ENCODE measurements at regions not wholly inside any gene's neighbourhood (a gene's known extent, or its start where the extent isn't known, plus 50 kb on each side); places are given as distances from the start of the nearest gene placed in this dataset.
A peak's percentile ranks its signal among the peaks of the same experiment; 100 is the strongest.

DNA sequence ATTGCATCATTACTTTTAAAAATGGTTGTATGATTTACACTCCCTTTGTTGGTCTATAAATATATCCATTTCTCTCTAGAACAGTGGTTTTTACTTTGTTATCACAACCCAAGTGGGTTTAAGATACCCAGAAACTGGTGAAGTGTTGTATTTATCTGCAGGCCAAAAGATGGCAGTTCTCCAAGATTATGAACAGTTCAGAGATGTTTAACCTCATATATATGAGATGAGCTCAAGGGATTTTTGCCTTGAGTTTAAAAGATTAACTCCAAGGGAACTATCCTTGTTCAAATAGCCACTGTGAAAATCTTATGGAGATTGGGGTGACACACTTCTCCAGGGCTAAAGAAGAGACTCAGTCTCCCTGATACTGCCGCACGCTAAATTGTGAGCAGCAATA lies 572.6 kb downstream of the TLE4 start:
- DNase-seq (ENCODE audit: low spot score) (no peak), ATAC-seq (ENCODE audit: low FRiP score) (no peak)
- TF ChIP-seq, protein P1, sequence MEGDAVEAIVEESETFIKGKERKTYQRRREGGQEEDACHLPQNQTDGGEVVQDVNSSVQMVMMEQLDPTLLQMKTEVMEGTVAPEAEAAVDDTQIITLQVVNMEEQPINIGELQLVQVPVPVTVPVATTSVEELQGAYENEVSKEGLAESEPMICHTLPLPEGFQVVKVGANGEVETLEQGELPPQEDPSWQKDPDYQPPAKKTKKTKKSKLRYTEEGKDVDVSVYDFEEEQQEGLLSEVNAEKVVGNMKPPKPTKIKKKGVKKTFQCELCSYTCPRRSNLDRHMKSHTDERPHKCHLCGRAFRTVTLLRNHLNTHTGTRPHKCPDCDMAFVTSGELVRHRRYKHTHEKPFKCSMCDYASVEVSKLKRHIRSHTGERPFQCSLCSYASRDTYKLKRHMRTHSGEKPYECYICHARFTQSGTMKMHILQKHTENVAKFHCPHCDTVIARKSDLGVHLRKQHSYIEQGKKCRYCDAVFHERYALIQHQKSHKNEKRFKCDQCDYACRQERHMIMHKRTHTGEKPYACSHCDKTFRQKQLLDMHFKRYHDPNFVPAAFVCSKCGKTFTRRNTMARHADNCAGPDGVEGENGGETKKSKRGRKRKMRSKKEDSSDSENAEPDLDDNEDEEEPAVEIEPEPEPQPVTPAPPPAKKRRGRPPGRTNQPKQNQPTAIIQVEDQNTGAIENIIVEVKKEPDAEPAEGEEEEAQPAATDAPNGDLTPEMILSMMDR (IDR thresholded peaks at IDR 0.05): no peak

DNA sequence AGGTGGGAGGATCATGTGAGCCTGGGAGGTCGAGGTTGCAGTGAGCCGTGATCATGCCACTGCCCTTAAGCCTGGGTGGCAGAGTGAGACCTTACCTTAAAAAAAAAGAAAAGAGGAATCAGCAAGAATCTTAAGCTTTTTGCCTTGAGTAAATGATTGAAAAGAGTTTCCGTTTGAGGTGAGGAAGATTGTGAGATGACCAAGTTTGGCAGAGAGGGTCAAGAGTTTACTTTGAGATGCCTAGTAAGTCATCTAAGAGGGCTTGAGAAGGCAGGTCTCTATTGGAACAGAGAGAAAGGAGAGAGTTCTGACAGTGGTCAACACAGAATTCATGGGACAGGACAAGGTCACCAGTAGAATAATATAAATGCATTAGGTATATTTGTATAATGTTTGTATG lies 572.1 kb downstream of the TLE4 start:
- DNase-seq (ENCODE audit: low spot score) (no peak), ATAC-seq (ENCODE audit: low FRiP score) (no peak)
- TF ChIP-seq, protein P1 (IDR thresholded peaks at IDR 0.05): no peak

DNA sequence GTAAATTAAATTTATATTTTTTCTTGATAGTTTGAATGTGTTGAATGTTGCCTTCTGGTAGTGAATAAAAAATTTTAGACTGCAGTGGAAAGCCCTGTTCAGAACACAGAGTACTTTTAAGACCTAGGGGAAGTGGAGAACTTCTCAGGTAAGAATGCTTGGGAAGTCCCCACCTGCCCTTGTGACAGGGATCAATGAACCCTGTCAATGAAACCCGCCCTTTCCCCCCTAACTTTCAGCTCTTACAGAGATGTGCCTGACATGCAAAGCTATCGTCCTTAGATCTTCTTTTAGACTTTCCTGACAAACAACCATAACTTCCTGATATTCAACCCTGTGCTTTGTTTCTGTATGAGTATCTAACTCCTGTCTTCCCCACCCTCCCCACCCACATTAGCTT lies 562.7 kb downstream of the TLE4 start:
- no peak for ATAC-seq (ENCODE audit: low FRiP score)
- TF ChIP-seq, protein P1 (IDR thresholded peaks at IDR 0.05): no peak
- no peak for DNase-seq (ENCODE audit: low spot score)

DNA sequence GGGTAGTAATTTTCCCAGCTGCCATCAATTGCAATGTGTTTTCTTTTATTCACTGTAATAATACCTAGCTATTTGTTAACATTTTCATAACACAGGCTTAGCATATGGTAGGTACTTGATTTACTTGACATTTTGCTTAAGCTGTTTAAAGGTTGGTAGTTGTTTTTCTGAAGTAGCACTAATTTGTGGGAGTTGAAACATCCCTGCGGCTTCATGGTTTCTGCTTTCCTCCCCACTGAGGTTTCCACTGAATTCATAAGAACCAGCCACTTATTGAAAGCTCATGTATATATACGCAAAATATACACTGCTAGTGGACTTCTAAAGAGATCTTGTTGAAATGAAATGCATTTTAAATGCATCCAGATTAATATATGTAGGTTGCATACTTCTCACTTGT lies 559.9 kb downstream of the TLE4 start:
- TF ChIP-seq, protein P1 (IDR thresholded peaks at IDR 0.05): no peak
- DNase-seq (ENCODE audit: low spot score): no peak
- no peak for ATAC-seq (ENCODE audit: low FRiP score)

DNA sequence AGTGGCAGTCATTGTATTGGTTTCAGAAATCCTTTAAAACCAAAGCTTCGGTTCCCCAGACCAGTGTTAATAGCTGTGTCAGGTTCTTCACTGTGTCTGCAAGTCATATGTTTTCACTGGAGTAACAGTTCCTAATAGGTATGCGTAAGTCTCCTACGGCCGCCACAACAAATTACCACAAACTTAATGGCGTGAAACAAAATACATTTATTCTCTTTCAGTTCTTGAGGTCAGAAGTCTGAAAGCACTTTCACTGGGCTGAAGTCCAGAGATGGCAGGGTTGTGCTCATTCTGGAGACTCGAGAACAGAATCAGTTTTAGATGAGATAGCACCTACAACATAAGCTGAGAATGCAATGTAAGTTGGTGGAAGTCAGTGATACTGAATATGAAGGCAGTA lies 556.2 kb downstream of the TLE4 start:
- no peak for ATAC-seq (ENCODE audit: low FRiP score)
- DNase-seq (ENCODE audit: low spot score): no peak
- TF ChIP-seq, protein P1 (IDR thresholded peaks at IDR 0.05): no peak

DNA sequence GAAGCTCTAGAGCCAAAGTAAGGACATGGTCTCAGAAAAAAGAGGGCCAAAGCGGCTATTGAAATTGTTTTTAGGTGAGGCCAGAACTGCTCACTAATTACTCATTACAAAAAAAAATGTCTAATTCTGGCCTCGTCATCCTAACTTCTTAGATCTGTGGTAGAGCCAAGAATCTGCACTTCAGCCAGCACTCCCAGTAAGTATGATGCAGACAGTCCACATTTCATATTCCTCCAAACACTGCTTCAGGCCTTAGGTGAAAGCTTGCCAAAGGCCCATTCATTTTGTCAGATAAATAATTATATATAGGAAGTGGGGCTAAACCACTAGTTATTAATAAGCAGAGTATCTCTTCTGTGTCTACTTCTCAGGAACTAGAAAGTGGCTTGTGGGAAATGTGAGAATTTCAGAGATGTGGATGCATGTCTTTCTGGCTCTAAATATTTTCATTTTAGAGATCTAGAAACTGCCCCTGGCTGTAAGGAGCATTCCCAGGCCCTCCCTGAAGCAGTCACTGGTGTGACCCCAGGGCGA lies 554.0 kb downstream of the TLE4 start:
- TF ChIP-seq, protein P1 (IDR thresholded peaks at IDR 0.05): no peak
- DNase-seq (ENCODE audit: low spot score): no peak
- ATAC-seq (ENCODE audit: low FRiP score): peak; percentile 84

DNA sequence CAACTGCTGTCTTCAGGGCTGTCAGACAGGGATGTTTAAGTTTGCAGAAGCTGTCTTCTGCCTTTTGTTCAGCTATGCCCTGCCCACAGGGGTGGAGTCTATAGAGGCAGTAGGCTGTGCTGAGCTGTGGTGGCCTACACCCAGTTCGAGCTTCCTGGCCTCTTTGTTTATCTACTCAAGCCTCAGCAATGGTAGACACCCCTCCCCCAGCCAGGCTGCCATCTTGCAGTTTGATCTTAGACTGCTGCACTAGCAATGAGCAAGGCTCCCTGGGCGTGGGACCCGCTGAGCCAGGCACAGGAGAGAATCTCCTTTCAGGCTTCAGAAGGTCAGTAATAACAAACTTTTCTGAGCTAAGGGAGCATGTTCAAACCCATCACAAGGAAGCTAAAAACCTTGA lies 545.3 kb downstream of the TLE4 start:
- ATAC-seq (ENCODE audit: low FRiP score) (no peak), DNase-seq (ENCODE audit: low spot score) (no peak)
- TF ChIP-seq, protein P1 (IDR thresholded peaks at IDR 0.05): no peak
